ENCODE measurements at regions not wholly inside any gene's neighbourhood (a gene's known extent, or its start where the extent isn't known, plus 50 kb on each side); places are given as distances from the start of the nearest gene placed in this dataset.
"Not testable (repeated sequence)": the region's sequence is repeated elsewhere in the genome, so short reads cannot be mapped to it uniquely, and the experiment has no call there.

- peak; percentile 8 for DNase-seq
These were observed 51.5 kb upstream of the MAP3K1 start for GRCh38 chr5:56763711-56764466.

DNA sequence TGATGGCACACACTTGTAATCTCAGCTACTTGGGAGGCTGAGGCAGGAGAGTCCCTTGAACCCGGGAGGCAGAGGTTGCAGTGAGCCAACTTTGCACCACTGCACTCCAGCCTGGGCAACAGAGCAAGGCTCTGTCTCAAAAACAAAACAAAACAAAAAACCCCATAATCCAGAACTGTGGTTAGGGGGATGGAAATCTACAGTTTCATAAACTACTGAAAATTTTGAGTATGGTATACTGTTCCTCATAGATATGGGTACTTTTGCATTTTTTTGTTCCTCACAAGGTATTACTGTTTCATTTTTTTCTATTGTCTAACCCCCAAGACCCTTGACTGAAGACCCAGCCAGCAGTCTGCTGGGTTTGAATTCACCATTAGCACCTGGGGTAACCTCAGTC lies 52.2 kb upstream of the MAP3K1 start:
- DNase-seq, result no peak

DNA sequence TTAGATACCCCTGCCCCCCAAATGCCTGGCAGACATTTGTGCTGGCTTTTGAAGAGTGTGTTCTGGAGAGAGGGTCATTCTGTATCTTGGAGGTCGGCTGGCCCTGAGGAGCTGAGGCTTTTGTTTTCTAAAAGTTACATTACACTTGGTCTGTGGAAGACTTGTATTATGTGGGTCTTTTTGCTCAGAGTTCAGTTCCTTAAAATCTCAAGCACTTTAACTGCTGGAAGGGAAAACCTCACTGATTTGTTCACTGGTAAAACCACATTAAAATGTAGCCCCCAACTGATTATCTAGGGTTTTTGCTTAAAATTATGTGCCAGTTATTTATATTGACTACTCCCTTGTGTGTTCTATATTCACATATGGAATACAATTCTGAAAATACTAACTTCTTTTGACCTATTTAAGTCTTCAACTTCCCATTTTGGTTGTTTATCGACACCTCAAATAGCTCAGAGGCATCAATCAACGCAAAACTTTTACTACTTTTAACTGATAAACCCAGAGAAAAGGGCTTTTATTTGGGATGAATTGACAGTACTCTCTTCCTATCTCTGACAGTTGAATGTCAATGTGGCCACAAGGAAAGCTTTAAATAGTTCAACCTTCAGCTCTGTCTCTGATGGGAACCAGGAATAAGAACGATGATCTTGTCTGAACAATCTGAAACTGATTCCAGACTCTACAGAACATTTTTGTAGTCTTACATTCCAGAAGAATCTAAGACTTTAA lies 54.0 kb upstream of the MAP3K1 start:
- DNase-seq, result no peak

DNA sequence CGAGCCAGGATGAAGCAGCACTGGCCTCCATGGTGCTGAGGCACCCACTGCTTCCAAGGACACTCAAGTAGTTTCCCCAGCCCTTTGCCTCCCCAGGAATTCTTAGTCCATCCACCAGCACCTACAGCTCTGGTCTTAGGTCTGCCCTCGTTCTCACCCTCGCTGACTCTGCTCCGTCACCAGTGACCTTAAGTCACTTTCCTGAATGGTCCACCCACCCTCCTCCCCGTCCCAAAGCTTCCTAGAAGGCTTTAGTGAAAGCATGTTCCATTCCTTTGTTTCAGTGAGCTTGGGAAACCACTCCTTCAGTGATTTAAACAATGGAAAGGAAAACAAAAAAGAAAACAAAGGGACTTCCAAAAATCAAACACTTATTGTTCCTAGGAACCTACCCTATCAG lies 54.6 kb upstream of the MAP3K1 start:
- no peak for DNase-seq

DNA sequence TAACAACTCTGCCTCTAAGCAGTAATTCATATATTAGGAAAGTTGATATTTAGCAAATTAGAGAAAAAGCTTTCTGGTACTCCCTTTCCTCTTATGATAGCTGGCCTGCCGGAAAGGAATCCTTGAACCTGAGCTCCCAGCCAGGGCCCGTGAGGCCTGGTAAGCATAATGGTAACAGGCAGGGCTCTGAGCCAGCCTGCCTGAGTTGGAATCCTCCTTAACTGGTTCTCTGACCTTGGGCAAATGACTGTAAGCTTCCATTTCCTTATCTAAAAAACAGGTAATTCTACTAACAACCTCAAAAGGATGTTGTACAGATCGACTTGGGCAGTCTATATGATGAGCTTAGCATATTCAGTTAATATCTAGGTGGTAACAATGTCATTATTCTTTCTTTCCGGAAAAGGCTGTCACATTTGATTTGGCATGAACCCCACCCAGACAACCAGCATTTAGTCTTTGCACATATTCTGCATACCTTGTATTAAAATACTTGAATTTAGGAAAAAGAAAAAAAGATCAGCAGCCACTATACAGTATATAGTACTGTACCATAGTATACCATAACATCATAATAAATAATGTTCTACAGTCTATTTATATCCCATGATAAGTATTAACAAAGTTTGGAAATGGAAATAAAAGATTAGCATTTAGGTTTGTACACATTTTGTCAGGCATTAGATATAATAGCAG lies 55.7 kb upstream of the MAP3K1 start:
- DNase-seq, result no peak

GRCh38 chr5:56757077-56757476 lies 58.3 kb upstream of the MAP3K1 start:
- DNase-seq, result no peak

DNA sequence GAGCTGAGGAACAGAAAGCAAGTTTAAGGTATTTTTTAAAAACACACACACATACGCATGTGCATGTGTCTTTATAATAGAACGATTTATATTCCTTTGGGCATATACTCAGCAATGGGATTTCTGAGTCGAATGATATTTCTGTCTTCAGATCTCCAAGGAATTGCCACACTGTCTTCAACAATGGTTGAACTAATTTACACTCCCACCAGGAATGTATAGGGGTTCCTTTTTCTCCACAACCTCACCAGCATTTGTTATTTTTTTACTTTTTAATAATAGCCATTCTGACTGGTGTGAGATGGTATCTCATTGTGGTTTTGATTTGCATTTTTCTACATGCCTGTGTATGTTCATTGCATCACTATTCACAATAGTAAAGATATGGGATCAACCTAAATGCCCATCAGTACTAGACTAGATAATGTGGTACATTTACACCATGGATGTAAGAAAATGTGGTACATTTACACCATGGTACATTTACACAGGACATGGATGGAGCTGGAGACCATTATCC lies 60.3 kb upstream of the MAP3K1 start:
- DNase-seq, result no peak

DNA sequence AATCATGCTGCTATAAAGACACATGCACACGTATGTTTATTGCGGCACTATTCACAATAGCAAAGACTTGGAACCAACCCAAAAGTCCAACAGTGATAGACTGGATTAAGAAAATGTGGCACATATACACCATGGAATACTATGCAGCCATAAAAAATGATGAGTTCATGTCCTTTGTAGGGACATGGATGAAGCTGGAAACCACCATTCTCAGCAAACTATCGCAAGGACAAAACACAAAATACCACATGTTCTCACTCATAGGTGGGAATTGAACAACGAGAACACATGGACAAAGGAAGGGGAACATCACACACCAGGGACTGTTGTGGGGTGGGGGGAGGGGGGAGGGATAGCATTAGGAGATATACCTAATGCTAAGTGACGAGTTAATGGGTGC lies 61.8 kb upstream of the MAP3K1 start:
- DNase-seq, result not testable (repeated sequence)

DNA sequence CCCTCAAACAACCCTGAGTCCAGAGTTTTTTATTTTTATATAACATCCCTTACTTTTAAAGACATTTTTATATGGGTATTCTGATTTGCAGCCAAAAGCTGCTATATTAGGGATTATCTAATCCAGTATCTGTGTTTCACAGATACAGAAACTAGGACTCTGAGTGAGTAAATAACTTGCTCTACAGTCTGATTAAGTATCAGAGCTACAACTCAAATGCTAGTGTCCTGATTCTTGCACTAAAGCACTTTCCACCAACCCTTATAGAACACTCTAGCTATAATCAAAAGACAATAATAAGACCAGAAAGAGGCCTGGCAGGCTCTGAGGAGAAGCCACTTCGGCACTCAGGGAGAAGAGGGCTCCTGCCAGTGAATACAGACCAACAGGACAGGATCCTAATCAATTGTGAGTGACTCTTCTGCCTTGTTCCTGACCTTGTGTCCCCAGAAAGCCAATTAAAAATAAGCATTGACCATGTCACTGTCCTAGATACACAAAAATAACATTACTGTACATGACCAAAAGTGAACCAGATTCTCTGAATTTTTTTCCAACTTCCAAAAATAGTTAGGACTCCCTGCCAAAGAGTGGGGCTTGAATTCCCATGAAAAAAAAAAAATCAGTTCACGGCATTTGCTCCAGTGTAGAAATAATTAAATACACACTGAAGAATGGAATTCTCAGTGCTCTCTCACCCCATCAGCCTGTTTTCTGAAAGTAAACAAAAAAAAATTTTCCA lies 63.6 kb upstream of the MAP3K1 start:
- no peak for DNase-seq

DNA sequence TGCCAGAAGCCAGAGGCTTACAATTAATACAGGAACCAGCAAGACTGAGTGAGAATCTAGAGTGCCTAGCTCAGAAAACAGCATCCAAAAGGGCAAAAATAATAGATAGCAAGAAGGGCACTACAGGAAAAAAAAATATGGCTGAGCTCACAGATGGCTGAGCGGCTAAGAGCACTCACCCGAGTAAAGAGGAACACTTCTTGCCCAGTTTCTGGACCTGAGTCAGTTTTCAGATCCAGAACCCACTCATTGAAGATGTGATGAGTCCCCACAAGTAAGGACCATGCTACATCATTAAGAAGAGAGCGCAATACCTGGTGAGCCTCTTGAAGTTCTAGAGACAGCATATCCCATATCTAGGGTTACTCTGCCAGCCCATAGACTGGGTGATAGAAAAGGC lies 65.5 kb upstream of the MAP3K1 start:
- no peak for DNase-seq

GRCh38 chr5:56746553-56747339 lies 68.6 kb upstream of the MAP3K1 start:
- no peak for DNase-seq

- DNase-seq, result no peak
These were observed 69.5 kb upstream of the MAP3K1 start for GRCh38 chr5:56745864-56746263.

DNA sequence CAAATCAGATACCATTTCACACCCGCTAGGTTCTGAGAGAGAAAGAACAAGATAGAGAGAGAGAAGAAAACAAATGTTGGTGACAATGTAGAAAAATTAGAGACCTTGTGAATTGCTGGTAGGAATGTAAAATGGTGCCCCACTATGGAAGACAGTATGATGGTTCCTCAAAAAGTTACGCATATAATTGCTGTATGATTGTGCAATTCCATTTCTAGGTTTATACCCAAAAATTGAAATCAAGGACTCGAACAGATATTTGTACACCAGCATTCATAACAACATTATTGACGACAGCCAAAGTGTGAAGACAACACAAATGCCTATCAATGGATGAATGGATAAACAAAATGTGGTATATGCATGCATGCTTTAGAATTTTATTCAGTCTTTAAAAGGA lies 74.5 kb upstream of the MAP3K1 start:
- no peak for DNase-seq

DNA sequence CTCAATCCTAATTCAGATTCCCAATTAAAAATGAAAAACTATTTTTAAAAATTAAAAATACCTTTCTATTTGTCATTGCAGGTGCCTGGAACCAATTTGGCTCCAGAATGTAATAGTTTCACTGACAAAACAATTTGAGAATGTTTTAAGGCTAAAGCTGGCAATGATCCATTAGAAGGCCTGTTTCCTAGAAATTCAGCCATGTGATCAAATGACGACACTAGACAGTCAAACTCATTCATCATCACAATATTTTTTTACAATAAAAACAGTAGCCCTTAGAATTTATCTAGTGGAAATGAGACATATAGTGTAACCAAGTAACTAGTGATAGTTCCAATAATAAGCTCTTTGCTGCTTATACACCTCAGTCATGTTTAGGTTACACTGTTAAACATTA lies 75.4 kb upstream of the MAP3K1 start:
- no peak for DNase-seq

DNA sequence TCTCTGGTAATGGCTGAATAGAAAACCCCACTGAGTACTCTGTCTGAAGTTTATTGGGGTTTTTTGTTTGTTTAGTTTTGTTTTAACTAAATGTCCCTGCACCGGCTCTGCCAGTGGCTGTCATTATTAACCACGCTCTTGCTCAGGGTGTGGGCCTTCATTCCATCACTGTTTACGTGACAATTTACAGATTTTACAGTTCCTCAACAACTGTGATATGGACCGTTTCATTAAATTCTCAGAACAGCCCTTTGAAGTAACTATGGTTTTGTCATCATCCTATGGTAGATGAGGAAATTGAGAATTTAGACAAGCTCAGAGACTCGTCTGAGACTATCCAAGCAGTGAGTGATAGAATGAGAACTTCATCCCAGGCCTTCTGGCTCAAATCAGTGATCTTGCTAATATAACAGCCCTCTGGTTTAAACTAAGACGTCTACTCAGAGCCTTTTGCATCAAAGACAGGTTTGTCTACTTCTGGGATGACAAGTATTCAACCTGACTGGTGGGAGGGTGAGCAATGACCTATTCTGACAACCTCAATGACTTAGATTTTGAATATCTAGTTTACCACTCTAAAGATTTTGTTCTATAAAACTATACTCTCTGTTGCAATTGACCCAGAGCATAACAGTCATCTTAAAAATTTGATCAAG lies 77.3 kb upstream of the MAP3K1 start:
- no peak for DNase-seq

DNA sequence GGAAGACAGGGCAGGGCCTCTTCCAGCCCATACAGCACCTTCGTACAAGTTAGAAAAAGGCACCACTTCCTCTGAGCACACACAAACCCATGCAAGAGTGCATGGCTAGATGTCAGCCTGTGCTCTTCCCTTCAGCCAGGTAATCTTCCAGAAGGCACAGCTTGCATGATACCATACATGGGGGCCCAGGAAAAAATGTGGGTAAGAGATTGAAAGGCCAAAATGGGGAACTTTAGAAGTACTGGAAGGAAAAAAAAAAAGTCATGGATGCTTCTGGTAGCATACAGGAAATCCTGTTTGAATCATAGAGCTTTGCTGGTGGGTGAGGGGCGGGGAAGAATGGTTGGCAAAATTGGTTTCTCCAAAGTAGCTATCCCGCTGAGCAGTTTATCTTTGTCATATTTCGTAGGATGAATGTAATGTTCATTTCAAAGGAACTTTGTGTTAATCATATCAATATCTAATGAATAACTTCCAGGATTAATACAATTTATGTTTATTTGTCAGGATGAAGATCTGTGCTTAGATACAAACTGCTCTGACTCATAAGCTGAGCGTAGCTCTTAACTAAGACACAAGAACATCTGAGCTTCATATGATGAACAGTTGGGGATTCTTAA lies 78.2 kb upstream of the MAP3K1 start:
- no peak for DNase-seq

GRCh38 chr5:56735849-56736641 lies 79.3 kb upstream of the MAP3K1 start:
- no peak for DNase-seq

- no peak for DNase-seq
These were observed 81.2 kb upstream of the MAP3K1 start for GRCh38 chr5:56734091-56734694.

DNA sequence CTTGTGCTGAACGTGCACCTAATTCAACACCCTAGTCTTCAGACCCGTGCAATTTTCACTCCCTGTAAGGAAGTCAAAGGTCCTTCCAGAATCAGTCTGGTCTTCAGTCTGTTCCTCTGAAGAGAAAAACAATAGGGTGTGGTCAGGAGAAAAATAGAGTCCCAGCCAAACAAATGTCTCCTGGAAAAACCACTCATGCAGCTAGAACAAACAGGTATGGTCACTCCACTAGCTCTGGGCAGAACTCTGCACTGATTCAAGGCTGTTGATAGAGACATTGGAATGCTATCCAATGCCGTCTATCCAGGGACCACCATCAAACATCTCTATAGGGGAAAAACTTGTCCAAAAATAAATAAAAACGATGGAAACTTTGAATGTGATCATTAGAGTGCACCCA lies 81.8 kb upstream of the MAP3K1 start:
- no peak for DNase-seq

GRCh38 chr5:56732121-56732520 lies 83.2 kb upstream of the MAP3K1 start:
- DNase-seq, result no peak

Measured in NCI-H345 (cell line).